ENCODE measurements at regions not wholly inside any gene's neighbourhood (a gene's known extent, or its start where the extent isn't known, plus 50 kb on each side); places are given as distances from the start of the nearest gene placed in this dataset.

DNA sequence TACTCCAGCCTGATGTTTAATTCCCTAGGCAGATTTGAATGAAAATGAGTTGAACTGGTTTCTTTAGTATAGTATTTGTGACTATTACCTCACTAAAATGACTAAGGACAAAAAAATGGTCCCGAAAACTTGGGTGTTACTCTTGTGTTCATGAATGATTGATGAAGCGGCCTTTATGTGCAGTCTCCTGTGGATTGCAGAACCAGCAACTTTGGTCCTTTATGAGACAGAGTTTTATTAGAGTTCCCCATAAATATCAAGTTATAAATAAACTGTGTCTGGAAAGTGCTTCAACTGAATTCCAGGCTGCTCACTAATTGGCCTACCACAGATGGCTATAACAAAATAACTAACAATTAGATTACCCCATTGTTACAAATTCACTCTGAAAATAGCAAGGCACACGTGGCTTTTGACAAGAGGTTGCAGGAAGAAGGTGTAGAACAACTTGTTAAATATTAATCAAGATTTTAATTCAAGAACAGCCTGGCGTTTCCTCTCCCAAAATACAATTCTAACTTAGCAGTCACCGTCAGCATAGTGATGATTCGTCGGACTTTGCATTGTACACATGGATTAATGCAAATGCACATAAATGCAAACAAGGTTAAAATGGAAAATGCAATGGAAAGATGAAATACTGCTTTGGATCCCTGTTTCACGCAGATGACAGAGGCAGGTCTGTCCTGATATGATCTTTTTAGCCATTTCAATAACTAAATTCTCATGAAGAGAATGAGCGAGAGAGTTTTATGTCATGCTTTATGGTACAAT lies 567.3 kb upstream of the ZNF717 start:
- DNase-seq, result no peak

DNA sequence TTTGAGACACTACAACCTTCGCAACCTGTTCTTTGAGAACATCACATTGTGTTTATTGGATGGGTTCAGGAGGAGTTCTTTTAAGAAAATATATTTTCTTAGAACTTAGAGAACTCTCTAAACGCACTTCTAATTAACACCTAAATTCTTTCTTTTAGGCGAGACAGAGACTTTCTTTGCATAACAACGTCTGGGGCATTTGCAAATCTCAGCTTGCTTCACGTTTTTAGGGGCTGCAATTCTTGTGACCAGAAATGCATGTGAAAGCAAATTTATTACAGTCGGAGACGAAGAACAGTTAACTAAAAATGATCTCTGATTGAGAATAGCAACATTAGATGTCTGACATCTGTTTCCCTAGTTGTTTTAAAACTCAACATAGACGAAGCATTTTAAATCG lies 568.3 kb upstream of the ZNF717 start:
- DNase-seq, result no peak

DNA sequence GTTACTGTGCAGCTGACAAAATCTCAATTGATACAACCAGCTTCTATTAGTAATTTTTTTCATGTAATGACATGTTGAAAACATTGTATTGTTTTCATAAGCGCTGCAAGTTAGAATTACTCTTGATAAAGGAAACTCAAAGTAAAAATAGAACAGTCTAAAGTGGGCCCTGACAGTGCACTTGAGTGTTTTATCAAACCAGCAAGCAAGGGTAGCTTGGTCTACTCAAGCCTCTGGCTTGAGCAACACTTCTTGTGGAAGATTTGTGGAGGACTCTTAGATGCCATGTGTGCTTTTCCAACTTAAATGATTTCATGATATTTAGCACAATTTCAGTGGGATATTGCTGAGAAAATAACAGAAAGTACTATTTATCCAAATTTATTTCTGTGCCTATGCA lies 575.7 kb upstream of the ZNF717 start:
- no peak for DNase-seq

DNA sequence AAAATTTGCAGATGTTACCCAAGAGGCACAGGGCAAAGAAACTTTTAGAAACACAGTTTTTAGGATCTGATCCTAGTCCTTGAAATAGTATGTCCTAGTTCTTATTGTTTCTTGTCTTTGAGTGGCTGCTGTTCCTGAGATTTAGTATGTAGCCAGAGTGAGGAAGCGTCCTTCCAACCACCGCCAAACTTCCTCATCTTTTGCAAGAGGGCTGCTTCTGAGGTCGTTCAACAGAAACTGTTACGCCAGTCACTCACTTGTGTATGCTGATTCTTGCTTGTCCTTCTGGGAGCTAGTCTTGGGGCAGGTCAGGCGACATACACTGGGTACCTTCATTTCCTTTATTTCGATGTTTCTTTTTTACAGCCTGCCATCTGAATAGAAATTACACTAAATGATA lies 577.3 kb upstream of the ZNF717 start:
- DNase-seq, result no peak

DNA sequence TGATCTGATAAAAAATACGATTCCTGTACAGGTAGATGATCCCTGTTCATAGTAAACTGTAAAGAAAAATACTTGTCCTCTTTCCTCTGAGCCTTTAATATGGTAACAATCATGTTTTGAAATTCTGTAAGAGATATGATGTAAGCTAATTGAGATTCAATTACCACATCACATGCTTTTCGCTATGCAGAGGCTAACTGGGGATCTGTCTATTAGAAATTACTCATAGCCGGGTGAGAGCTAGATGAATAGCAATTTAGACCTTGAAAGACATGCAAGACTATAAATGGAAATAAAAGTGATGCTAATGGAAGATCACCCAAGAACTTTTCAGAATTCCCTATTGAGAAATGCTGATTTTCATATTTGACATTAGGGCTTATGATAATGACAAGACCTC lies 579.9 kb upstream of the ZNF717 start:
- no peak for DNase-seq

DNA sequence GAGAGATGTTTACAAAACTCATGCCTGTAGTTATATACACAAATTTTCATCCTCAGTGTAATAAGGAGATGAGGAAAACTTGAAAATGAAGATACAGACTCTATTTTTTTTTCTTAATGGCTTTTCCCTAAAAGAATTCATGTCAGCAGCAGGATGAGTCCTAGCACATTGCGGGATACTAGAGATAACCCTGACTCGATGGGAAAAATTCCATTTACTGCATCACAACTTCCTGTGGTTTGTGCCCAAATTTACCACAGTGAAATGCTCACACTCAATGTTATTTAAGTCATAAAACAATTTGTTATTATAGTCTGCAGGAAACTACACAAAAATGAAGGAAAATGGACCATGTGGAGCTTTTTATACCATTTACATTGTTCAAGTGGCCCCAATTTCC lies 581.9 kb upstream of the ZNF717 start:
- no peak for DNase-seq

DNA sequence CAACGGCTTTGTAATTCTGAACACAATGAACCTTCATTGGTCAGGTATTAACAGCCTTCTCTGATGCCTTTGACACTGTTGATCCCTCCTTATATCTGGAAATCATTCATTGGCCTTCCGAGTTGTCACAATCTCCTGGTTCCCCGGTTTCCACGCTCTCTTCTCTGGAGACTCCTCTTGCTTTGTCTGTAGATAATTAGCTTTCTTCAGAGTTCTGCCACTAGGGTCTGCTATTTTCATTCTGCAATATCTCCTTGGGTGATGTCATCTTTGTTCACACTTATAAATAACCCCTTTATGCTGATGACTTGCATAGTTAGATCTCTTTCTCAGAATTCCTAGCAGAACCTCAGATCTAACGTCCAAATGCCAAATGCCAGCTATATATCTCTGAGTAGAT lies 583.8 kb upstream of the ZNF717 start:
- no peak for DNase-seq

DNA sequence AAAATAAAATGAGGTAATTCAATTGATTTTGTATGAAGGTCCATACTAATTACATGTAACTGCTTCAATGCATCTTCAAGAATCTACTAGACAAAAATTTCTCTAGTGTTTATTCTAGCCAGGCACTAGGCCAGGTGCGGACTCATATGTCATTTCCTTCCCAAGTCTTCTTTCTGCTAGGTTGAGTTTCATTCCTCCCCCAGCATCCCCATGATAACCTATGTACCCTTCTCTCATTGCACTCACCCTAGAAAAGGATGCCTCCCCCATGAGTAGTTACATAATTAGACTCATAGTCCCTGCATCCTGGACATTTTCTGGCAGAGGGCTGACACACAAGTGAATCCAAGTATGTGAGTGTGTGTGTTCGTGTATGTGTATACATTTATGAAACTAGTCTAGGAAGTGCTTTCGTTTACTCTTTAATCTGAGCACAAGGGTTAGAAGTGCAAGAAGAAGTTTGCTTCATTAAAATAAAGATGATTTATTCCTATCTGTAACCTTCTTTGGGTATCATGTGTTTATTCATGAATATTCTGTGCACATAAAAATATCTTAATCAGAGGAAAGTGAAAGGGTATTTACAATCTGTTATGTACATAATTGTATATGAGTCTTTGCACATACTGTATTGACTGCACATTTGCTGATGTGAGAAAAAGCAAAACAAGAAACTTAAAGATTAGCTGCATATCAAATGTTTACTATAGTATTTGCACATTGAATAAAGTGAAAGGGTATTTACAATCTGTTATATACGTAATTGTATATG lies 585.6 kb upstream of the ZNF717 start:
- DNase-seq, result no peak

DNA sequence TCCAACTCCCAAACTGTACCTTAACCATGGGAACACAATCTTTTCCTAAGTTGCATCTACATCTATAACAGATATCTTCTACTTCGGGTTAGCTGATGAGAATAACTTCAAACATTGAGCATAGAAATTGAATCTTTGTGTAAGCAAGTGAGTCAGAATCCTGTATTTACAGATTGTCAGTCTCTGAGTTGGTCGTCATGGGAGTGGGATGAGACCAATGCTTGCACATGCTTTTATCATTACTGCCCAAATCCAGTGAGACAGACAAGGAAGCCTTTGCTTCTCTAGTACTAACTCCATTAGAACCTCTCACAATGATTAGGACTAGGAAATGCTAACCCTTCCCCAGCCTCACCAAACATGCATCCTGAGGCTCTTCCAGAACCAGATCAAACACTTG lies 587.1 kb upstream of the ZNF717 start:
- no peak for DNase-seq

DNA sequence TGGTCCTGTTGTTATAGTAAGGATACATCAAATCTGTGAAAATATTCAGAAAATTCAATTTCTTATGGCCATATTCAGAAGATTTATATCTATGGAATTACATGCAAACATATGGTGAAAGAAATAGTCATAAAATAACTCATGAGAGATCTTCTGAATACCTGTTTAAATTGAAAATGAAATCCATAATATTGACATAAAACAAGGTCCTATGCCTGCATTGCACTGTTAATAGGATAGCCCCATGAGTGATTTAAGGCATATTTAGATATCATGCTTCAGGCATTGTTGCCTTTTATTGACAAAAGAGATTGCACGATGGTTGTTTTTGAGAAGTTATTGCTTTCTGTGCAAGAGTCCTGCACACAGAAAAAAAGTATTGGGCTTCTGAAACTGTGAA lies 591.7 kb upstream of the ZNF717 start:
- DNase-seq, result no peak

DNA sequence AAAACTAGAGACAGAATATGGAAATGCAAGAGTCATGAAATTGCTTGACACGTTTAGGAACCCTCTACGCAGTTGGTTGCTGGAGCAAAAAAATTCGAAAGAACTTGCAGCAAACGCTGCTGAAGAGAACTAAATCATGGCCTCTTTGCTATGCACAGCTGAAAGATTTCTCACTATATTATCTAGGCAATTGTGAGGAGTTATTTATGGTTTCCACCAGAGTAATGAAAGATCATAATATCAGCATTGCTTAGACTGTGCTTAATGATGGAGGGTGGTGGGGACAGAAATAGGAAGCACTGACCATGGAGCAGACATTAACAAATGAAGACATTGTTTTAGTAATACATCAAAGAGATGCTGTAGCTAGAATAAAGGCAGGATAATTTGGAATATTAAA lies 593.4 kb upstream of the ZNF717 start:
- no peak for DNase-seq

DNA sequence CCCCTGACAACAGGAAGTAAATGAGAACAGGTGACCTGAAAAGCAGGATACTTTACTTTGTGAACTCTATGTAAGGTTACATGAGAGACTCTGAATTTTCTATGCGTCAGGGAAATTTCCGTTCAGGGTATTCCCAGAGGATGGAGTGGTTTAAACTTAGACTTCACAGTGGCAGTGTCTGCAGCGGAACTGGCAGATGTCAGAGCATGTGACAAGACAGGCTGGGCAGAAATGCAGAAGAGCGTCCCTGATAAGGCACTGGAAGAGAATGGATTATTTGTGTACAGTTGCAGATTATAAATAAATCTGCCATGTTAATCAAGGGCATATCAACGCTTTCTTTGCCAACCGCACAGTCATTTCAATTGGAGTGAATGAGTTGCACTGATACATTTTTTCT lies 598.4 kb upstream of the ZNF717 start:
- DNase-seq, result no peak

DNA sequence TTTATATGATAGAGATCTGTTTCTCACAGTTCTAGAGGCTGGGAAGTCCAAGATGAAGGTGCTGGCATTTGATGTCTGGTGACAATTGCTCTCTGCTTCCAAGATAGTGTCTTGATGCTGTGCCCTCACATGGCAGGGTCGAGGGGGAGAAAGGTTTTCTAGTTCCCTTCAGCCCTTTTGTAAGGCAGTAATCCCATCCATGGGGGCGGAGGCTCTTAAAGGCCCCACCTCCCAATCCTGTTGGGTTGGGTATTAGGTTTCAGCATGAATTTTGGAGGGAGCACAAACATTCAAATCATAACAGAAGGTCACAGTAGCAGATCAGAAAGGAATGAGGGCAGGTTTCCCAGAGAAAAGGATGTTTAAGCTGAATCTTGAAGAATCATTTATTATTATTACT lies 601.7 kb upstream of the ZNF717 start:
- no peak for DNase-seq

DNA sequence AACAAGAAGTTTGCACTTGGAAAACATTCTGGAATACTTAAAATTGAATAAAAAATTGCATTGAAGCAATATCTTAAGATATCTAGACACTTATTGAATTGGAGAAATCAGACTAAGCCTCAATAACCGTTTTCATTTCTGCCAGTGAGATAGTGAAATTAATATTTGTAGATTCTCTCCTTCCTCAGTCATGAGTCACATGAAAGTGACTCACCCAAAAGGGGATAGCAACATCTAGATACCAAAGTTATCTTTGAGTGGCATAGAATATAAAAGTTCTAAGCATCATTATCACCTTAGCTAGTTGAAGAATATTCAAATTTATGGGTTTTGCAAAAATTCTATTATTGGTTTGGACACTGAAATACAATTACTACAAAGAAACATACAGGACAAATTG lies 614.8 kb upstream of the ZNF717 start:
- no peak for DNase-seq

DNA sequence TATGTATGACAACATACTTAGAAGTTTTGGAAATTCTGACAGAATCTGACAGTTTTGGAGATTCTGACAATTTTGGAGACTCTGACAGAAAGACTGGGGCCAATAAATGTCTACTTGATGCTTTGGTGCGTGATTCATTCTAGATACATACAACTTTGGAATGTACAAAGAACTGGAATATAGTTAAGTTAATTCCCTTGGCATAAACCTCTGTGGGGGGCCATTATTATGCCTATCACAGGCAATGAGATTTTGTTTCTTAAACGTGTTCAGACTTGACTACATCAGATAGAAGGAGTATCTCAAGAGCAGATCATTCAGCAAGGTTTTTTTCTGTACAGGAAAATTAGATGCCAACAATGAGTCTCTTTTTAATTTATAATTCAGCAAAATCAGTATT lies 617.6 kb upstream of the ZNF717 start:
- DNase-seq, result no peak

DNA sequence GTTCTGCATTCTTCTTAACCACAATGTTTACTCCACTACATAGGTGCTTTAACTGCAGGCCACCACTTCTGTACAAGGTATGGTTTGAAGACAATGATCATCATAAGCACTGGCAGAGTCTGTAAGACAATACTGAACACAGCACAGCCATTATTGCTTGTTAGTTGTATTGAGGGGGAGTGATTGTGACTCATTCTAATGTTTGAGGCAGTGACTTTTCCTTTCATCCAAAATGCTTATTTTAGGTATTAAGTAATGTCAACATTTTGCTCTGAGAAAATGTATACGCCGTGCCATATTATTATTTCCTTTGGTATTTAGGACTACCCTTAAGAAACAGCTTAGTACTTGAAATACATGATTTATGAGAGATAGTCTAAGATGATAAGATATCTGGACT lies 618.2 kb upstream of the ZNF717 start:
- no peak for DNase-seq

DNA sequence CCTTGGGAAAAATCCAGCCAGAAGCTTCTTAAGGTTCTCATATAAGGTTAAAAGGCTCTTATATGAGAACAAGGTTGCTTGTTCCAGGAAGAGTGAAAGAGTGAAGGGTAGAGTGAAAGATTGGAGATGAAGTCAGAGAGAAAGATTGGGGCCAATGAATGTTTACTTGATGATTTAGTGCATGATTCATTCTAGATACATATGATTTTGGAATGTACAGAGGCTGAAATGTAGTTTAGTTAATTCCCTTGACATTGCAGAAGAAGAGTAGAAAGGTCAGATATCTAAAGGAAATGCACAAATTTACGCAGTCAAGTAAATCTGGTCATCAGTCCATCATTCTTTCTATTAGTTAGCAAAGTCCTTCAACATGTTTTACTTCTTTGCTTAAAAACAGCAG lies 619.8 kb upstream of the ZNF717 start:
- DNase-seq, result no peak

DNA sequence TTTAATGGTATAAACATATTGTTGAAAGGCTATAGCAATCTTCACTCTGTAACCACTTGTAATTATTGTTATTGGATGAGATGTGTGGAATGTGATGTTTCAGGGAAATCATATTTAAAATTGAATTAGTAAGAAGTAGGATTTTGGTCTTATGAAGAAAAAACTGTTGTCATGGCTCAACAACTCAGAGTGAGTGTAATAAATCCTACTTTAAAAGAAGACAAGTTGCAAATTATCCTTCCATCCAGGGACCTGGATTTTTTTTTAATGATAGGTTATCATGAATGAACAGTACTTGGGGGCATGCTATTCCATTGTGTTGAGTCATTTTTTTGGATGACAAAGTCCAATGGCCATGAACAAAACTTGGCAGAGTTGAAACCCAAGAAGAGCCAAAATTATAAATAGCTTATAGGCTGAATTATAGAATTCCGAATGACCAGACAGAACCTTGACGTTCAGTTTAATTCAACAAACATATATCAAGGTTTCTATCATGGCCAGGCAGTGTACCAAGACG lies 625.5 kb upstream of the ZNF717 start:
- no peak for DNase-seq

DNA sequence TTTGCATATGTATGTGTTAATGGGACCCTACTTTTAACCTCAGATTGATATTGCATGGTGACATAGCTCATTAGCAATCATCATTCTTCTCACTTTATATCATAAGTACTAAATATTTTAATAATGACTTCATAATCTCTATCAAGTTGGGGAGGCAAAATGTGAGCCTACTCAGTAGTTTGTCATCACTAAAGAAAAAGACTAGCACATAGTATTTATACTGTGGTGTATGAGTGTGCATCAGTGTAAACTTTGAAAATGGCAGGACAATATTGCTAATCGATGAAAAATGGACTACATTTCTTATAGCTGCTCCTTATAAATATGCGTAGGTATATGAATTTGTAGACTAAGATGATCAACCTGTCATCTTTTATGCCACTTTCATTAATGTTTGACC lies 624.5 kb upstream of the ROBO2 start:
- no peak for DNase-seq

DNA sequence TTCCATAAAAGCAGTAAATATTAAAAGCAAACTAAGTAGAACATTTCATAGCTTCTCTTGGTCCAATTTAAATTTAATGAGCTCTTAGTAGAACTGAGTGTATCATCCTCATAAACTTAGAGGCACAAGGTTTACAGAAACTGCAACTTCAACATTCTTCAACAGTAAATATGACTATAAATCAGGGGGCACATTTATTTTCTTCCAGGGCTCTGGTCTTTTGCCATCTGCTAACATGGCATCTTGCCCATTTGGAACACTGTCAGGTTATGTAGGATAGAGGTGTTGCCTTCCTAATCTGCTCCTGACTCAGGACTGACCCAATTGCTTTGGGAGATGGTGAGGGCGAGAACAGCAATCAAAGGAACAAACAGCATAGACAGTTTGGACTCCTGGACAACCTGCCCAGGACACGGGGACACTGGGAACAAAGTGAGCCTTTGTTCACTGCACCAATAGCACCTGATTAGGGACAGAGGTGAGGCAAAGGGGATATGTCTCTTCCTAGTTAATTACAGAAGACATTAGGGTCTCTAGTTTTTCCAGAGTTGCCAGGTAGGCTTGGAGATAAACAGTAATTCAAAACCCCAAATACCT lies 610.2 kb upstream of the ROBO2 start:
- no peak for DNase-seq

DNA sequence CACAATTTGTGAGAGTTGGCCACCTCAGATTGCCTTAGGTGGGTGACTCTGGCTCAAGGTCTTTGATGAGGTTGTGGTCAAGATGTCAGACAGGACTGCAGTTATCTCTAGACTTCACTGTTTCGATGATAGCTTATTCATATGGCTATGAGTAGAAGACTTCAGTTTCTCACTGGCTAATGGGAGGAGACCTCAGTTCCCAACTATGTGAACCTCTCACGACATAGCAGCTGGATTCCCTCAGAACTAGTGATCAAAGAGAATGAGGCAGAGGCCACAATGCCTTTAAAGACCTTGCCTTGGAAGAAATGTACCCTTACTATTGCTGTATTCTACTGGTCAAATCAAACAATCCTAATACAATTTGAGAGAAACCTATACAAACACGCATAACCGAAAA lies 607.5 kb upstream of the ROBO2 start:
- DNase-seq, result no peak

DNA sequence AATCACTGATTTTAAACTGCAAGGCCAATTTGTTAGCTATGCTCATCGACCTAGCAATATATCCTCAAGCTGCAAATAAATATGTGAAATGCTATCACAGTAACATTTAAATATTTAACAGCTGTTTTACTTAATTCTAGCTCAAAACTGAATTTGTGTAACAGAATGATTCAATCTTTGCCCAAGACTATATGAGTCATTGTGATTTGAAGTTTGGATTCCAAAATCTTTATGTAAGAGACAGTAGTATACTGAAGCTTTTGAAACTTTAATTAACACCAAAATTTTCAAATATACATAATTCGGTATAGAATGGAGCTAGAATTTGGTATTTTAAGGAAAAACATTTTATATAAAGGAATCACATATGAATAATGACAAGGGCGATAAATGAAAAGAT lies 603.0 kb upstream of the ROBO2 start:
- DNase-seq, result no peak

DNA sequence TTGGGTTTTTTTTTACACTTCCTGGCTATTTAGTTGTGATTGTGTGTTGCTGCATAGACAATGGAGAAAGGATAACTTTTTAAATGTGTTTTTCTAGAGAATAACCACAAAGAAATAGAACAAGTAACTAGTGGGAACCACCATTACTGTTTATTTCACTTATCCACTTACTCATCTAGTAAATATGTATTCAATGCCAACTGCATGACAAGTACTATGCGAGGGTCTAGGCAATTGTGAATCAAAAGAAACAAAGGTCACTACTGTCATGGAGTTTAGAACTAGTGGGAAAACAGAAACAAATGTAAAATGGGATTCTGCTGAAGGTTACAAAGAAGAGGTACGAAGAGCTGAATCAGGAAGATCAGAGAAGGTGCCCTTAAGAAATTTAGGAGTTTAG lies 600.9 kb upstream of the ROBO2 start:
- no peak for DNase-seq

DNA sequence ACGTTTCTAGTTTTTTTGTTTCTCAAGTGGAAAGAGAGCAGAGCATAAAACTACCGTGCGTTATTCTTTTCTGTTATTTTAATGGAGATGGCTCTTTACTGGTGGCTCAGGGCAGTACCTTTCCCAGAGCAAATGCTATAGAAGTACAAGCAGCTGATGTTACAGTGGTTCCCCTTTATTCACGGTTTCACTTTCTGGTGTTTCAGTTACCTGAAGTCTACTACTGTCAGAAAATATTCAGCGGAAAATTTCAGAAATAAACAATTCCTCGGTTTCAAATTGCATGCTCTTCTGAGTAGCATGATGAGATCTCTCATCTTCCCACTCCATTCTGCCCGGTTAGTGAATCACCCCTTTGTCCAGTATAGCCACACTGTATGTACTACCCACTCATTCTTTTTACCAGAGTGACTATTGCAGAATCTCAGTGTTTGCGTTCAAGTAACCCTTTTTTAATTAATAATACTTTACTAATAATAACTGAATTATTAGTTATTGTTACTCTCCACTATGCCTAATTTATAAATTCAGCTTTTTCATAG lies 597.5 kb upstream of the ROBO2 start:
- no peak for DNase-seq

Measured in activated CD4-positive, alpha-beta T cell treated with anti-CD3 and anti-CD28 coated beads, Interleukin-2, amount 50 U/mL, for 16 hours (primary cell).